Loucy (cell line): ENCODE measurements at regions not wholly inside any gene's neighbourhood (a gene's known extent, or its start where the extent isn't known, plus 50 kb on each side); places are given as distances from the start of the nearest gene placed in this dataset.
A peak's percentile ranks its signal among the peaks of the same experiment; 100 is the strongest.

ENCODE experiments used
- H2AFZ ChIP-seq: fragments of 200-600 bp; sonication (generic); 2 replicates; pipeline ENCODE4 v1.6.0; 2016; ENCODE audit warnings: antibody characterized with exemption, mild to moderate bottlenecking, low read length, moderate library complexity
- H3F3A ChIP-seq: fragments of 200-600 bp; 2 replicates; pipeline ENCODE4 v1.6.0; 2016; ENCODE audit warnings: antibody characterized with exemption, low read depth, mild to moderate bottlenecking
- H3K27me3 ChIP-seq: fragments of 200-600 bp; sonication (generic); 2 replicates; pipeline ENCODE4 v1.6.1; 2014; ENCODE audit warnings: low read length, mild to moderate bottlenecking; ENCODE audit not compliant: insufficient read depth, poor library complexity, severe bottlenecking
- H3K36me3 ChIP-seq: fragments of 200-600 bp; sonication (generic); 2 replicates; pipeline ENCODE4 v1.6.1; 2016; ENCODE audit warnings: low read length; ENCODE audit not compliant: insufficient read depth
- H3K4me1 ChIP-seq: fragments of 200-600 bp; sonication (generic); 2 replicates; pipeline ENCODE4 v1.5.1; 2014; ENCODE audit warnings: low read length, mild to moderate bottlenecking; ENCODE audit not compliant: insufficient read depth, poor library complexity, severe bottlenecking
- H3K4me2 ChIP-seq: fragments of 200-600 bp; sonication (generic); 2 replicates; pipeline ENCODE4 v1.6.0; 2014; ENCODE audit warnings: antibody characterized with exemption, low read length, low read depth, mild to moderate bottlenecking; ENCODE audit not compliant: poor library complexity, severe bottlenecking
- H3K4me3 ChIP-seq: fragments of 200-600 bp; sonication (generic); 2 replicates; pipeline ENCODE4 v1.5.1; 2014; ENCODE audit warnings: low read length, mild to moderate bottlenecking, mixed read lengths; ENCODE audit not compliant: poor library complexity, severe bottlenecking
- H3K79me2 ChIP-seq: fragments of 200-600 bp; sonication (generic); 2 replicates; pipeline ENCODE4 v1.6.1; 2014; ENCODE audit warnings: low read length; ENCODE audit not compliant: insufficient read depth
- H3K9ac ChIP-seq: fragments of 200-600 bp; sonication (generic); 2 replicates; pipeline ENCODE4 v1.6.0; 2014; ENCODE audit warnings: mild to moderate bottlenecking, low read depth, low read length, moderate library complexity; ENCODE audit not compliant: poor library complexity, severe bottlenecking
- H3K9me2 ChIP-seq: fragments of 200-600 bp; sonication (generic); replicated peaks from 2 replicates; pipeline ENCODE4 v1.6.1; 2016; ENCODE audit warnings: low read depth, low read length, mixed read lengths
- H3K9me3 ChIP-seq: fragments of 200-600 bp; sonication (generic); 2 replicates; pipeline ENCODE4 v1.6.1; 2014; ENCODE audit warnings: mild to moderate bottlenecking, antibody characterized with exemption, low read length, low read depth; ENCODE audit not compliant: insufficient read depth
- H4K20me1 ChIP-seq: fragments of 200-600 bp; sonication (generic); 2 replicates; pipeline ENCODE4 v1.6.0; 2014; ENCODE audit warnings: antibody characterized with exemption, low read length, mild to moderate bottlenecking; ENCODE audit not compliant: insufficient read depth, poor library complexity, severe bottlenecking
- CTCF ChIP-seq: fragments of 200-600 bp; sonication (generic); conservative IDR thresholded peaks from 2 replicates; pipeline ENCODE4 v1.5.1; 2014; ENCODE audit warnings: mild to moderate bottlenecking, antibody characterized with exemption, low read length
- EZH2phosphoT487 ChIP-seq: fragments of 200-600 bp; IDR thresholded peaks from 2 replicates; pipeline ENCODE4 v1.6.1; 2018; ENCODE audit warnings: antibody characterized with exemption, mild to moderate bottlenecking, moderate library complexity, borderline replicate concordance

- Histone ChIP-seq H3K9me3 (no peaks in the 10 kb centered on the region), H3K9ac (no peak overlapping the region), H3K79me2 (no peaks in the 10 kb centered on the region), H2AFZ (peak overlapping the region; percentile 64), H3K36me3 (no peaks in the 10 kb centered on the region), H3K9me2 (no peaks in the 10 kb centered on the region), H4K20me1 (no peaks in the 10 kb centered on the region), H3K4me3 (no peak overlapping the region), H3K4me1 (peaks cover 9% of the 10 kb centered on the region), H3K27me3 (no peaks in the 10 kb centered on the region), H3K4me2 (no peak overlapping the region), H3F3A (no peaks in the 10 kb centered on the region)
- TF ChIP-seq CTCF: no peak
- TF ChIP-seq EZH2phosphoT487: no peak
These were observed 299.1 kb upstream of the AMIGO2 start for GRCh38 chr12:47378907-47379306.

DNA sequence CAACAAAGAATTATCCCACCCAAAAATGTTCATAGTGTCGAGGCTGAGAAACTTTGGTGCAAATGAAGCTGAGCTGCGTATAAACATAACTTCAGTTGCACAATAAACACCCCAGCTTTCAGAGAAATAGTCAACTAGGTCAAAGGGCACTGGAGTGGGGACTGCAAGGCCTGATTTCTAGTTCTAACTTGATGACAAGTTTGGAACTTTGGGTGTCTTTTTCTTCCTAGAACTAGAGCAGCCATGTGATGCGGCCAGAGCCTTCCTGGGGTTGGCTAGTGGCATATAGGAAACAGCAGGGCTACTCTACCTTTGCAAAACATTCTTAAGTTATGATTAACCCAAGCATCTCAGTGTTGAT, 298.4 kb upstream of the AMIGO2 start:
- Histone ChIP-seq H3K9me3 (no peaks in the 10 kb centered on the region), H3K27me3 (no peaks in the 10 kb centered on the region), H3K9ac (no peak overlapping the region), H3K79me2 (no peaks in the 10 kb centered on the region), H4K20me1 (no peaks in the 10 kb centered on the region), H3K4me2 (no peak overlapping the region), H2AFZ (peak overlapping the region; percentile 64), H3K4me1 (peaks cover 9% of the 10 kb centered on the region), H3K9me2 (no peaks in the 10 kb centered on the region), H3K36me3 (no peaks in the 10 kb centered on the region), H3K4me3 (no peak overlapping the region), H3F3A (no peaks in the 10 kb centered on the region)
- no peak for TF ChIP-seq EZH2phosphoT487
- TF ChIP-seq CTCF: no peak

- Histone ChIP-seq H3K4me1 (peaks cover 9% of the 10 kb centered on the region), H3K4me2 (no peak overlapping the region), H3K79me2 (no peaks in the 10 kb centered on the region), H3F3A (no peaks in the 10 kb centered on the region), H4K20me1 (no peaks in the 10 kb centered on the region), H2AFZ (no peak overlapping the region), H3K9me2 (no peaks in the 10 kb centered on the region), H3K36me3 (no peaks in the 10 kb centered on the region), H3K9me3 (no peaks in the 10 kb centered on the region), H3K27me3 (no peaks in the 10 kb centered on the region), H3K9ac (no peak overlapping the region), H3K4me3 (no peak overlapping the region)
- TF ChIP-seq CTCF (no peak), EZH2phosphoT487 (no peak)
These were observed 297.9 kb upstream of the AMIGO2 start for GRCh38 chr12:47377414-47378221.
